ENCODE measurements at regions not wholly inside any gene's neighbourhood (a gene's known extent, or its start where the extent isn't known, plus 50 kb on each side); places are given as distances from the start of the nearest gene placed in this dataset.
"Not testable (repeated sequence)": the region's sequence is repeated elsewhere in the genome, so short reads cannot be mapped to it uniquely, and the experiment has no call there.

GRCh38 chr3:40930756-40931155 lies 268.5 kb upstream of the CTNNB1 start:
- TF ChIP-seq CTCF (IDR thresholded peaks at IDR 0.05), result no peak
- Histone ChIP-seq H3K4me1 (no peaks in the 10 kb centered on the region), H2AFZ (no peak overlapping the region), H3K27me3 (ENCODE audit: control insufficient read depth, insufficient read depth, low read length) (no peaks in the 10 kb centered on the region), H3K36me3 (ENCODE audit: control insufficient read depth, insufficient read depth, low read length) (no peaks in the 10 kb centered on the region), H3K4me3 (ENCODE audit: low read depth, low read length) (no peak overlapping the region), H3K27ac (no peak overlapping the region), H3K79me2 (no peaks in the 10 kb centered on the region), H3K9ac (no peak overlapping the region), H3K9me3 (ENCODE audit: control insufficient read depth, low read length) (no peaks in the 10 kb centered on the region), H3K4me2 (ENCODE audit: low read length) (no peak overlapping the region)

GRCh38 chr3:40938591-40938990 lies 260.7 kb upstream of the CTNNB1 start:
- H3K36me3 ChIP-seq (ENCODE audit: control insufficient read depth, insufficient read depth, low read length), result no peaks in the 10 kb centered on the region
- no peak overlapping the region for H3K4me2 ChIP-seq (ENCODE audit: low read length)
- no peak for TF ChIP-seq CTCF (IDR thresholded peaks at IDR 0.05)
- H3K9me3 ChIP-seq (ENCODE audit: control insufficient read depth, low read length), result no peaks in the 10 kb centered on the region
- no peaks in the 10 kb centered on the region for H3K27me3 ChIP-seq (ENCODE audit: control insufficient read depth, insufficient read depth, low read length)
- H3K79me2 ChIP-seq, result no peaks in the 10 kb centered on the region
- no peaks in the 10 kb centered on the region for H3K4me1 ChIP-seq
- no peak overlapping the region for H3K27ac ChIP-seq
- H2AFZ ChIP-seq, result no peak overlapping the region
- H3K9ac ChIP-seq, result no peak overlapping the region
- H3K4me3 ChIP-seq (ENCODE audit: low read depth, low read length), result no peak overlapping the region

GRCh38 chr3:40939030-40939740 lies 260.1 kb upstream of the CTNNB1 start:
- no peak overlapping the region for H3K4me3 ChIP-seq (ENCODE audit: low read depth, low read length)
- no peak overlapping the region for H3K27ac ChIP-seq
- H3K79me2 ChIP-seq, result no peaks in the 10 kb centered on the region
- H3K36me3 ChIP-seq (ENCODE audit: control insufficient read depth, insufficient read depth, low read length), result no peaks in the 10 kb centered on the region
- no peak overlapping the region for H3K9ac ChIP-seq
- H3K9me3 ChIP-seq (ENCODE audit: control insufficient read depth, low read length), result no peaks in the 10 kb centered on the region
- no peak overlapping the region for H3K4me2 ChIP-seq (ENCODE audit: low read length)
- no peaks in the 10 kb centered on the region for H3K27me3 ChIP-seq (ENCODE audit: control insufficient read depth, insufficient read depth, low read length)
- TF ChIP-seq CTCF (IDR thresholded peaks at IDR 0.05), result no peak
- no peaks in the 10 kb centered on the region for H3K4me1 ChIP-seq
- H2AFZ ChIP-seq, result no peak overlapping the region

- no peaks in the 10 kb centered on the region for H3K27me3 ChIP-seq (ENCODE audit: control insufficient read depth, insufficient read depth, low read length)
- H3K4me3 ChIP-seq (ENCODE audit: low read depth, low read length), result no peak overlapping the region
- H3K27ac ChIP-seq, result no peak overlapping the region
- H2AFZ ChIP-seq, result no peak overlapping the region
- no peaks in the 10 kb centered on the region for H3K9me3 ChIP-seq (ENCODE audit: control insufficient read depth, low read length)
- no peak for TF ChIP-seq CTCF (IDR thresholded peaks at IDR 0.05)
- no peaks in the 10 kb centered on the region for H3K79me2 ChIP-seq
- no peak overlapping the region for H3K4me2 ChIP-seq (ENCODE audit: low read length)
- H3K36me3 ChIP-seq (ENCODE audit: control insufficient read depth, insufficient read depth, low read length), result no peaks in the 10 kb centered on the region
- H3K9ac ChIP-seq, result no peak overlapping the region
- no peaks in the 10 kb centered on the region for H3K4me1 ChIP-seq
These were observed 259.6 kb upstream of the CTNNB1 start for GRCh38 chr3:40939741-40940130.

- Histone ChIP-seq H3K4me2 (ENCODE audit: low read length) (no peak overlapping the region), H3K4me3 (ENCODE audit: low read depth, low read length) (no peak overlapping the region), H3K9me3 (ENCODE audit: control insufficient read depth, low read length) (no peaks in the 10 kb centered on the region), H3K79me2 (no peaks in the 10 kb centered on the region), H2AFZ (no peak overlapping the region), H3K27me3 (ENCODE audit: control insufficient read depth, insufficient read depth, low read length) (no peaks in the 10 kb centered on the region), H3K4me1 (no peaks in the 10 kb centered on the region), H3K36me3 (ENCODE audit: control insufficient read depth, insufficient read depth, low read length) (no peaks in the 10 kb centered on the region), H3K27ac (no peak overlapping the region), H3K9ac (no peak overlapping the region)
- TF ChIP-seq CTCF (IDR thresholded peaks at IDR 0.05), result no peak
These were observed 258.7 kb upstream of the CTNNB1 start for GRCh38 chr3:40940651-40941050.

- H3K9ac ChIP-seq; H3K27me3 ChIP-seq (ENCODE audit: control insufficient read depth, insufficient read depth, low read length); H2AFZ ChIP-seq; H3K36me3 ChIP-seq (ENCODE audit: control insufficient read depth, insufficient read depth, low read length); H3K4me3 ChIP-seq (ENCODE audit: low read depth, low read length); H3K79me2 ChIP-seq; H3K27ac ChIP-seq; H3K9me3 ChIP-seq (ENCODE audit: control insufficient read depth, low read length); H3K4me1 ChIP-seq; H3K4me2 ChIP-seq (ENCODE audit: low read length): not testable (repeated sequence)
These were observed 252.3 kb upstream of the CTNNB1 start for GRCh38 chr3:40947022-40947421.

GRCh38 chr3:40949347-40949746 lies 250.0 kb upstream of the CTNNB1 start:
- not testable (repeated sequence) for H3K27me3 ChIP-seq (ENCODE audit: control insufficient read depth, insufficient read depth, low read length); H3K9me3 ChIP-seq (ENCODE audit: control insufficient read depth, low read length); H3K9ac ChIP-seq; H3K4me3 ChIP-seq (ENCODE audit: low read depth, low read length); H3K27ac ChIP-seq; H3K4me1 ChIP-seq; H3K79me2 ChIP-seq; H3K4me2 ChIP-seq (ENCODE audit: low read length); H2AFZ ChIP-seq; H3K36me3 ChIP-seq (ENCODE audit: control insufficient read depth, insufficient read depth, low read length)
